Panc1 (cell line): ENCODE measurements at regions not wholly inside any gene's neighbourhood (a gene's known extent, or its start where the extent isn't known, plus 50 kb on each side); places are given as distances from the start of the nearest gene placed in this dataset.

Experiments
- ATAC-seq: fragments of 200-7000 bp; cut with Tn5 transposase; 2 replicates; pipeline ENCODE4 v1.9.1; 2020; ENCODE audit warnings: mild to moderate bottlenecking, moderate library complexity
- BruUV-seq: library from RNA; stranded (reverse); fragments of 400-500 nt; replicated peaks from 2 replicates; lab custom pipeline; 2021; lab: Mats Ljungman, UMichigan
- CTCF ChIA-PET: fragments of 300-600 bp; sonication (Branson Sonifier 250); formaldehyde crosslinking; loops from one replicate; lab custom pipeline; 2022; ENCODE audit warnings: antibody characterized with exemption; lab: Charles Lee
- POLR2A ChIA-PET: fragments of 300-600 bp; sonication (Branson Sonifier 250); formaldehyde crosslinking; loops from one replicate; lab custom pipeline; 2022; ENCODE audit warnings: antibody characterized with exemption; lab: Charles Lee
- DNase-seq: peaks from one replicate; pipeline ENCODE4 v3.0.0-alpha.2; 2010; ENCODE audit warnings: low read depth, low spot score
- H3K27ac ChIP-seq: 2 replicates; pipeline ENCODE4 v1.5.1; 2011; ENCODE audit warnings: mild to moderate bottlenecking, low read length, inconsistent platforms
- H3K27me3 ChIP-seq: fragments of 200-500 bp; sonication (Bioruptor generic); 2 replicates; pipeline ENCODE4 v1.6.0; 2014; ENCODE audit warnings: low read length, inconsistent platforms; ENCODE audit not compliant: control insufficient read depth, insufficient read depth
- H3K36me3 ChIP-seq: fragments of 200-500 bp; sonication (Bioruptor generic); 2 replicates; pipeline ENCODE4 v1.5.1; 2014; ENCODE audit warnings: inconsistent platforms, mild to moderate bottlenecking, low read length, moderate library complexity; ENCODE audit not compliant: control insufficient read depth, insufficient read depth
- H3K4me1 ChIP-seq: 2 replicates; pipeline ENCODE4 v1.5.1; 2011; ENCODE audit warnings: inconsistent platforms, mild to moderate bottlenecking, low read length, moderate library complexity; ENCODE audit not compliant: control insufficient read depth, insufficient read depth
- H3K4me3 ChIP-seq, 2 experiments: 2 replicates each; pipeline ENCODE4 v1.5.1; 2011 to 2012; ENCODE audit warnings: low read depth in 2 of 2, low read length in 2 of 2, mild to moderate bottlenecking in 2 of 2, inconsistent platforms in 1 of 2, moderate library complexity in 1 of 2
- H3K9me3 ChIP-seq: fragments of 200-500 bp; sonication (Bioruptor generic); 2 replicates; pipeline ENCODE4 v1.5.1; 2014; ENCODE audit warnings: low read depth, mild to moderate bottlenecking, inconsistent platforms, low read length, moderate library complexity; ENCODE audit not compliant: control insufficient read depth, insufficient read depth
- POLR2AphosphoS5 ChIP-seq: IDR thresholded peaks from 2 replicates; pipeline ENCODE4 v1.6.1; 2012; ENCODE audit warnings: mild to moderate bottlenecking, low read depth, low read length, moderate library complexity
- SIN3A ChIP-seq: IDR thresholded peaks from 2 replicates; pipeline ENCODE4 v1.6.1; 2012; ENCODE audit warnings: low read depth, mild to moderate bottlenecking, low read length, moderate library complexity, borderline replicate concordance; ENCODE audit not compliant: insufficient read depth
- TCF7L2 ChIP-seq: IDR thresholded peaks from 2 replicates; pipeline ENCODE4 v1.6.1; 2011; ENCODE audit warnings: mild to moderate bottlenecking, low read depth, low read length, inconsistent platforms
- in situ Hi-C: cut with HindIII; loops from 2 replicates; pipeline ENCODE4 v1.10.0; 2016; ENCODE audit warnings: low sequenced_read_pairs, low pct_unique_long_range_greater_than_20kb
- intact Hi-C: fragments of 100-400 bp; cut with micrococcal nuclease; formaldehyde crosslinking; loops from one replicate; pipeline ENCODE4 v1.10.0; 2022; ENCODE audit not compliant: unreplicated experiment
- TF ChIP-seq, protein P1 (sequence below), 2 experiments: IDR thresholded peaks; 2 replicates each; pipeline ENCODE4 v1.6.1; 2011 to 2012; ENCODE audit warnings: low read depth in 2 of 2, control low read depth in 1 of 2, low read length in 1 of 2, mild to moderate bottlenecking in 1 of 2, moderate library complexity in 1 of 2; ENCODE audit not compliant: insufficient read depth in 1 of 2
- TF ChIP-seq, protein P2 (sequence below): fragments of 450-650 bp; IDR thresholded peaks from 2 replicates; pipeline ENCODE4 v1.5.1; 2017; ENCODE audit warnings: mild to moderate bottlenecking

DNA sequence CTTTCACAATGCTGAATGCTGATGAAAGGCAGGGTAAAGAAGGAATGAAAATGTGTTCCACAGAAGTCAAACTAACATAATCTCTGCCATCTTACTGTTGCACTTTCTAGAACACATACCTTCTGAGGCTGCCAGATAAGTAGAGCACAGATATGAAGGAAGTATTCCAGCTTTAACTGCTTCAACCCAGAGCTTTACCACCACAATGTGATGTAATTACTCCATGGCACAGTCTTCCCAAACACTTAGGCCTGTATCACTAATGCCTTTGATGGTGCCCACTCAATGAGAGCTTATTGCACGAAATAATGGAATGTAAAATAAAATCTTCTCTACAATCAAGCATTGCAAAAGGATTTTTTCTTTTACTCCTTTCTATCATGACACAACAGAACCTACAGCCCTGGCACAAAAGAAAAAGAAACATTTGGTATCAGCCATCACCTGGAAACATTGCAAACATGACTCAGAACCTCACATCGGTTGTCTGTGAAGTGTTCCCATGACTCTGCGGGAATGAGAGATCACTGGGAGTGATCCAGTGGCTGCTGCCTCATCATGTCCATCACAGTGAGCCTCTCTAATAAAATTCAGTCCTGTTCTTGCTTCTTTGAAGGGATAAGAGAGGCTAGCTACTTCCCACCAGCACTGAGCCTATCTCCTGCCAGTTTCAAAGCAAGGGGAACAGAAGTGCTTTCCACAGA is 385.8 kb downstream of the EFNA5 start:
- no peak overlapping the region for H3K27ac ChIP-seq
- H3K9me3 ChIP-seq, result no peaks in the 10 kb centered on the region
- intact Hi-C loops, result no loop called here
- DNase-seq (no peak), ATAC-seq (no peak)
- CTCF ChIA-PET, result no interaction called here
- TF ChIP-seq SIN3A (no peak), TCF7L2 (no peak), POLR2AphosphoS5 (no peak)
- TF ChIP-seq, protein P1, sequence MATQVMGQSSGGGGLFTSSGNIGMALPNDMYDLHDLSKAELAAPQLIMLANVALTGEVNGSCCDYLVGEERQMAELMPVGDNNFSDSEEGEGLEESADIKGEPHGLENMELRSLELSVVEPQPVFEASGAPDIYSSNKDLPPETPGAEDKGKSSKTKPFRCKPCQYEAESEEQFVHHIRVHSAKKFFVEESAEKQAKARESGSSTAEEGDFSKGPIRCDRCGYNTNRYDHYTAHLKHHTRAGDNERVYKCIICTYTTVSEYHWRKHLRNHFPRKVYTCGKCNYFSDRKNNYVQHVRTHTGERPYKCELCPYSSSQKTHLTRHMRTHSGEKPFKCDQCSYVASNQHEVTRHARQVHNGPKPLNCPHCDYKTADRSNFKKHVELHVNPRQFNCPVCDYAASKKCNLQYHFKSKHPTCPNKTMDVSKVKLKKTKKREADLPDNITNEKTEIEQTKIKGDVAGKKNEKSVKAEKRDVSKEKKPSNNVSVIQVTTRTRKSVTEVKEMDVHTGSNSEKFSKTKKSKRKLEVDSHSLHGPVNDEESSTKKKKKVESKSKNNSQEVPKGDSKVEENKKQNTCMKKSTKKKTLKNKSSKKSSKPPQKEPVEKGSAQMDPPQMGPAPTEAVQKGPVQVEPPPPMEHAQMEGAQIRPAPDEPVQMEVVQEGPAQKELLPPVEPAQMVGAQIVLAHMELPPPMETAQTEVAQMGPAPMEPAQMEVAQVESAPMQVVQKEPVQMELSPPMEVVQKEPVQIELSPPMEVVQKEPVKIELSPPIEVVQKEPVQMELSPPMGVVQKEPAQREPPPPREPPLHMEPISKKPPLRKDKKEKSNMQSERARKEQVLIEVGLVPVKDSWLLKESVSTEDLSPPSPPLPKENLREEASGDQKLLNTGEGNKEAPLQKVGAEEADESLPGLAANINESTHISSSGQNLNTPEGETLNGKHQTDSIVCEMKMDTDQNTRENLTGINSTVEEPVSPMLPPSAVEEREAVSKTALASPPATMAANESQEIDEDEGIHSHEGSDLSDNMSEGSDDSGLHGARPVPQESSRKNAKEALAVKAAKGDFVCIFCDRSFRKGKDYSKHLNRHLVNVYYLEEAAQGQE (IDR thresholded peaks at IDR 0.05; ENCODE audit: insufficient read depth in 1 of 2, low read depth in 2 of 2, low read length in 1 of 2), result no peak
- TF ChIP-seq, protein P2, sequence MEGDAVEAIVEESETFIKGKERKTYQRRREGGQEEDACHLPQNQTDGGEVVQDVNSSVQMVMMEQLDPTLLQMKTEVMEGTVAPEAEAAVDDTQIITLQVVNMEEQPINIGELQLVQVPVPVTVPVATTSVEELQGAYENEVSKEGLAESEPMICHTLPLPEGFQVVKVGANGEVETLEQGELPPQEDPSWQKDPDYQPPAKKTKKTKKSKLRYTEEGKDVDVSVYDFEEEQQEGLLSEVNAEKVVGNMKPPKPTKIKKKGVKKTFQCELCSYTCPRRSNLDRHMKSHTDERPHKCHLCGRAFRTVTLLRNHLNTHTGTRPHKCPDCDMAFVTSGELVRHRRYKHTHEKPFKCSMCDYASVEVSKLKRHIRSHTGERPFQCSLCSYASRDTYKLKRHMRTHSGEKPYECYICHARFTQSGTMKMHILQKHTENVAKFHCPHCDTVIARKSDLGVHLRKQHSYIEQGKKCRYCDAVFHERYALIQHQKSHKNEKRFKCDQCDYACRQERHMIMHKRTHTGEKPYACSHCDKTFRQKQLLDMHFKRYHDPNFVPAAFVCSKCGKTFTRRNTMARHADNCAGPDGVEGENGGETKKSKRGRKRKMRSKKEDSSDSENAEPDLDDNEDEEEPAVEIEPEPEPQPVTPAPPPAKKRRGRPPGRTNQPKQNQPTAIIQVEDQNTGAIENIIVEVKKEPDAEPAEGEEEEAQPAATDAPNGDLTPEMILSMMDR, result no peak
- H3K27me3 ChIP-seq, result no peaks in the 10 kb centered on the region
- H3K36me3 ChIP-seq, result no peaks in the 10 kb centered on the region
- BruUV-seq, result no TSS peak
- in situ Hi-C loops, result no loop called here
- POLR2A ChIA-PET, result interaction anchor here (0.6 kb wide), 1 partner anchor 388 kb away, joined by 4 read pairs; no protein-coding TSS in a partner anchor
- no peak overlapping the region for H3K4me3 ChIP-seq
- H3K4me1 ChIP-seq, result no peaks in the 10 kb centered on the region

DNA sequence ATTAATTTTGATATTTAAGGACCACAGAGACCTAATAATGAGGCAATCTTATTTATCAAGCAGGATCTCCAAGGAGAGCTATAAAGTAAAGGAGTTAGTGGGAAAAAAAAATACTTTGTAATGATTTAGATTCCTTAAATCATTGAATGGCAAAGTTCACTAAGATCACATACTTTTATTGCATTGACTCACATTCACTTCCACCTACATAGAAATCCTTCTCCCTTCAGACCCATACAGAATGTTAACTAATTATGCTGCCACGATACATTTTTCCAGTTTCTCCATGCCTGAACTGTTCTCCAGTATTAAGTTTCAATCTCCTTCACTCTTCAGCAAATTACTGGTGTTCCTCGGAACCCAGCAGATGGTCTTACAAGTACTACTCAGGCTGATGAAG is 388.7 kb downstream of the EFNA5 start:
- no TSS peak for BruUV-seq
- H3K27me3 ChIP-seq, result no peaks in the 10 kb centered on the region
- no peaks in the 10 kb centered on the region for H3K4me1 ChIP-seq
- intact Hi-C loops, result no loop called here
- H3K4me3 ChIP-seq, result no peak overlapping the region
- CTCF ChIA-PET, result no interaction called here
- POLR2A ChIA-PET, result interaction anchor here (0.6 kb wide), 1 partner anchor 154 kb away, joined by 3 read pairs; no protein-coding TSS in a partner anchor
- TF ChIP-seq SIN3A (no peak), TCF7L2 (no peak), POLR2AphosphoS5 (no peak)
- TF ChIP-seq, protein P1 (IDR thresholded peaks at IDR 0.05; ENCODE audit: insufficient read depth in 1 of 2, low read depth in 2 of 2, low read length in 1 of 2), result no peak
- TF ChIP-seq, protein P2, result no peak
- no peaks in the 10 kb centered on the region for H3K36me3 ChIP-seq
- in situ Hi-C loops, result no loop called here
- DNase-seq (no peak), ATAC-seq (no peak)
- no peaks in the 10 kb centered on the region for H3K9me3 ChIP-seq
- H3K27ac ChIP-seq, result no peak overlapping the region
